PC-9 (cell line): ENCODE measurements at regions not wholly inside any gene's neighbourhood (a gene's known extent, or its start where the extent isn't known, plus 50 kb on each side); places are given as distances from the start of the nearest gene placed in this dataset.

ENCODE experiments used
- BruUV-seq: library from RNA; stranded (reverse); fragments of 400-500 nt; replicated peaks from 2 replicates; lab custom pipeline; 2021; lab: Mats Ljungman, UMichigan
- CTCF ChIA-PET: fragments of 300-600 bp; sonication (Branson Sonifier 250); formaldehyde crosslinking; loops from one replicate; lab custom pipeline; 2022; ENCODE audit warnings: antibody characterized with exemption; lab: Charles Lee
- POLR2A ChIA-PET: fragments of 300-600 bp; sonication (Branson Sonifier 250); formaldehyde crosslinking; loops from one replicate; lab custom pipeline; 2022; ENCODE audit warnings: antibody characterized with exemption; ENCODE audit not compliant: unreplicated experiment; lab: Charles Lee
- DNase-seq, 2 experiments: peaks; one replicate each; pipeline versions ENCODE4 v3.0.0 to v3.0.0-alpha.2; 2015 to 2022; ENCODE audit warnings: mixed read lengths in 1 of 2
- H2AFZ ChIP-seq: fragments of 200-600 bp; sonication (generic); 2 replicates; pipeline ENCODE4 v1.8.1; 2017; ENCODE audit warnings: antibody characterized with exemption
- H3F3A ChIP-seq: fragments of 200-600 bp; sonication (generic); 2 replicates; pipeline ENCODE4 v1.8.1; 2017; ENCODE audit warnings: antibody characterized with exemption, mild to moderate bottlenecking, low read depth; ENCODE audit not compliant: insufficient read depth
- H3K27ac ChIP-seq: fragments of 200-600 bp; sonication (generic); 2 replicates; pipeline ENCODE4 v1.6.1; 2016; ENCODE audit warnings: mixed run types
- H3K27me3 ChIP-seq: fragments of 200-600 bp; sonication (generic); 2 replicates; pipeline ENCODE4 v1.6.1; 2016; ENCODE audit warnings: low read depth, mixed run types; ENCODE audit not compliant: insufficient read depth
- H3K36me3 ChIP-seq: fragments of 200-600 bp; sonication (generic); 2 replicates; pipeline ENCODE4 v1.6.1; 2016; ENCODE audit warnings: low read depth, mixed run types
- H3K4me1 ChIP-seq: fragments of 200-600 bp; sonication (generic); replicated peaks from 2 replicates; pipeline ENCODE4 v1.6.1; 2016; ENCODE audit warnings: mixed run types; ENCODE audit not compliant: insufficient read depth
- H3K4me2 ChIP-seq: fragments of 200-600 bp; sonication (generic); 2 replicates; pipeline ENCODE4 v1.6.1; 2017; ENCODE audit warnings: mixed run types
- H3K4me3 ChIP-seq: fragments of 200-600 bp; sonication (generic); 2 replicates; pipeline ENCODE4 v1.6.1; 2016; ENCODE audit warnings: mixed run types
- H3K79me2 ChIP-seq: fragments of 200-600 bp; sonication (generic); 2 replicates; pipeline ENCODE4 v1.6.1; 2017; ENCODE audit warnings: low read depth, mixed run types
- H3K9me2 ChIP-seq: fragments of 200-600 bp; sonication (generic); 2 replicates; pipeline ENCODE4 v1.8.1; 2017; ENCODE audit warnings: mild to moderate bottlenecking; ENCODE audit not compliant: insufficient read depth
- H3K9me3 ChIP-seq: fragments of 200-600 bp; sonication (generic); 2 replicates; pipeline ENCODE4 v1.8.1; 2016; ENCODE audit warnings: low read depth; ENCODE audit not compliant: insufficient read depth
- H4K20me1 ChIP-seq: fragments of 200-600 bp; sonication (generic); 2 replicates; pipeline ENCODE4 v1.8.1; 2017; ENCODE audit not compliant: insufficient read depth
- CTCF ChIP-seq: fragments of 200-600 bp; sonication (generic); conservative IDR thresholded peaks from 2 replicates; pipeline ENCODE4 v1.6.1; 2017; ENCODE audit warnings: mixed run types, antibody characterized with exemption, mild to moderate bottlenecking, moderate library complexity
- EZH2 ChIP-seq: fragments of 200-600 bp; sonication (generic); IDR thresholded peaks from 2 replicates; pipeline ENCODE4 v1.8.0; 2017; ENCODE audit warnings: antibody characterized with exemption, low read depth
- intact Hi-C: fragments of 100-400 bp; cut with micrococcal nuclease; formaldehyde crosslinking; loops from one replicate; pipeline ENCODE4 v1.10.0; 2022; ENCODE audit not compliant: unreplicated experiment

DNA sequence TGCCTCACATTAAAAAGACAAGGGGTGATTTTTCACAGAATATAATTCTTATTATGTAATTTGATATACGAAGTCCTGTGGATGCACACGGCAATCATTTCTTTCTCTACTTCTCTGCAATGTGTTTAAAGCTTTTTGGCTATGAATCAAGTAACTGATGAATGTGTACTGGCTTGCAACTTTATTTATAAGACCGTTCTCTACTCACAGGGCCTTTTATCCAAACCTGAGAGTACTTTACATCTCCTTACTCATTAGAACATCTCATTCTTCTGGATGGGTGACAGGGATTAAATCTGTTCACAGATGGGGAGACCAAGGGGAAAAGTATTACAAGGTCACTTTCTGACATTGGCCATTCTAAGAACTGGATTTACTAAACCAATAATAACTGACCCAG, 215.8 kb upstream of the DIO2 start:
- no TSS peak for BruUV-seq
- H3K4me1 ChIP-seq: peaks cover 31% of the 10 kb centered on the region
- POLR2A ChIA-PET: no interaction called here
- H2AFZ ChIP-seq: no peak overlapping the region
- H3F3A ChIP-seq: peaks cover 23% of the 10 kb centered on the region
- no peak for DNase-seq
- H3K36me3 ChIP-seq: peaks cover 9% of the 10 kb centered on the region; the same call in 1 of the 2 replicates
- H3K9me2 ChIP-seq: no peaks in the 10 kb centered on the region
- no peaks in the 10 kb centered on the region for H3K79me2 ChIP-seq
- peaks cover 21% of the 10 kb centered on the region for H3K9me3 ChIP-seq
- intact Hi-C loops: loop anchor here (5.0 kb wide), 1 partner anchor 370 kb away; no protein-coding TSS in a partner anchor
- peak overlapping the region; percentile 92 for H3K27ac ChIP-seq
- H3K27me3 ChIP-seq: no peaks in the 10 kb centered on the region
- CTCF ChIA-PET: no interaction called here
- H3K4me3 ChIP-seq: no peak overlapping the region
- TF ChIP-seq CTCF (no peak), EZH2 (no peak)
- no peaks in the 10 kb centered on the region for H4K20me1 ChIP-seq
- no peak overlapping the region for H3K4me2 ChIP-seq

- H3K4me2 ChIP-seq: no peak overlapping the region
- H3K4me3 ChIP-seq: no peak overlapping the region
- H4K20me1 ChIP-seq: no peaks in the 10 kb centered on the region
- H3K79me2 ChIP-seq: no peaks in the 10 kb centered on the region
- CTCF ChIA-PET: no interaction called here
- TF ChIP-seq EZH2 (no peak), CTCF (no peak)
- no peak overlapping the region for H2AFZ ChIP-seq
- peaks cover 19% of the 10 kb centered on the region for H3K9me3 ChIP-seq
- no peaks in the 10 kb centered on the region for H3K27me3 ChIP-seq
- POLR2A ChIA-PET: no interaction called here
- peaks cover 29% of the 10 kb centered on the region for H3K4me1 ChIP-seq
- intact Hi-C loops: loop anchor here (5.0 kb wide), 1 partner anchor 369 kb away; no protein-coding TSS in a partner anchor
- no TSS peak for BruUV-seq
- H3K36me3 ChIP-seq: peaks cover 9% of the 10 kb centered on the region; the same call in 1 of the 2 replicates
- no peaks in the 10 kb centered on the region for H3K9me2 ChIP-seq
- H3F3A ChIP-seq: peaks cover 23% of the 10 kb centered on the region
- DNase-seq: peak in 1 of 2 experiments; percentile 44
- peak overlapping the region; percentile 92 for H3K27ac ChIP-seq
Measured at GRCh38 chr14:80426683-80427082, 215.4 kb upstream of the DIO2 start.

DNA sequence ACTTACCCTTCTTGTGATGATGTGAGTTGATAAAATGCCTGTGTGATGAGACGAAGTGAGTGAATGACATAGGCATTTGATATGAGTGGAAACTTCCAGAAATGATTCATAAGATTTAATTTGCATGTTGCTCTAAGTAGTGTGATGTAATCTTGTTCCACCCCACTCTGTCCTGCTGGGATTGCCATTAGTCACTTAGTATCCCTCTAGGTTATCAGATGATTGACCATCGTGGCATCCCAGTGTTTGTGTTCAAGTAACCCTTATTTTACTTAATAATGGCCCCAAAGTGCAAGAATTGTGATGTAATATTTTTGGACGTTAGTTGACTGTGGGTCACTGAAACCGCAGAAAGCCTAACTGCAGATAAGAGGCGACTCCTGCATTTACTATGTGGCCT, 214.4 kb upstream of the DIO2 start:
- POLR2A ChIA-PET: interaction anchor here (0.6 to 0.7 kb wide), 2 partner anchors 151 to 215 kb away, joined by 3 to 8 read pairs; partner anchors contain the start of gene DIO2
- H3K9me3 ChIP-seq: peaks cover 18% of the 10 kb centered on the region
- H3K4me1 ChIP-seq: peaks cover 29% of the 10 kb centered on the region
- H3K27me3 ChIP-seq: no peaks in the 10 kb centered on the region
- DNase-seq: peak; percentile 54 to 99
- TF ChIP-seq CTCF (no peak), EZH2 (no peak)
- no peaks in the 10 kb centered on the region for H4K20me1 ChIP-seq
- H3K9me2 ChIP-seq: no peaks in the 10 kb centered on the region
- H3K36me3 ChIP-seq: peaks cover 9% of the 10 kb centered on the region; the same call in 1 of the 2 replicates
- no TSS peak for BruUV-seq
- H3K27ac ChIP-seq: peak overlapping the region; percentile 92
- H3K79me2 ChIP-seq: no peaks in the 10 kb centered on the region
- H2AFZ ChIP-seq: no peak overlapping the region
- intact Hi-C loops: loop anchor here (1.0 to 5.0 kb wide), 6 partner anchors 34 to 368 kb away; no protein-coding TSS in a partner anchor
- peak overlapping the region; percentile 58 for H3K4me2 ChIP-seq
- H3F3A ChIP-seq: peaks cover 23% of the 10 kb centered on the region
- CTCF ChIA-PET: no interaction called here
- no peak overlapping the region for H3K4me3 ChIP-seq
